ENCODE measurements at regions not wholly inside any gene's neighbourhood (a gene's known extent, or its start where the extent isn't known, plus 50 kb on each side); places are given as distances from the start of the nearest gene placed in this dataset.

DNA sequence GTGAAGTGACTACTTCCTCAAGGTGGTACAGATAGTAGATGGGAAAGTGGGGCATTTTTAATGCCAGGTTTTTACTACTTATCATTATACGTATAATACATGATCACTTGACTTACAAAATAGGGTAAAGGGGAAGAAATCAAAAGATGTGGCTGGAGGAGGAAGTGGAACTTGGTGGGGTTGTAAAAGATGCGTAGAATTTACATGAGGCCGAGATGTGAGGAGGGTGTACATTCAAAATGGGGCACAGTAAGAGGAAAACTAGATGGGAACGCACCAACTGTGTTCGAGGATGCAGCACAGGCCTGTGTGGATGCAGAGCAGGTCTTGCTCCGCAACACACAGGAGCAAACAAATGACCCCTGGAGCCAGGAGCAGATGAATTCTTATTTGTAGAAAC lies 403.3 kb downstream of the TXNL1 start:
- peaks cover 0 to 2% (median 0%) of the 10 kb centered on the region in 3 donors for H3K9me3 ChIP-seq (ENCODE audit: control insufficient read depth in 3 of 3, low read length in 3 of 3)
- no peaks in the 10 kb centered on the region for H3K27me3 ChIP-seq (ENCODE audit: control insufficient read depth in 3 of 3, insufficient read depth in 3 of 3, low read length in 3 of 3)
- H3K36me3 ChIP-seq (ENCODE audit: control insufficient read depth in 3 of 3, insufficient read depth in 3 of 3, low read length in 3 of 3) = no peaks in the 10 kb centered on the region
- no peak overlapping the region for H3K4me3 ChIP-seq (ENCODE audit: low read length in 3 of 3)
- no peak overlapping the region for H3K9ac ChIP-seq (ENCODE audit: low read depth in 1 of 3, low read length in 3 of 3)
- H3K4me1 ChIP-seq (ENCODE audit: control insufficient read depth in 3 of 3, insufficient read depth in 3 of 3, low read length in 3 of 3) = no peaks in the 10 kb centered on the region
- H3K27ac ChIP-seq (ENCODE audit: low read depth, low read length) = no peak overlapping the region

DNA sequence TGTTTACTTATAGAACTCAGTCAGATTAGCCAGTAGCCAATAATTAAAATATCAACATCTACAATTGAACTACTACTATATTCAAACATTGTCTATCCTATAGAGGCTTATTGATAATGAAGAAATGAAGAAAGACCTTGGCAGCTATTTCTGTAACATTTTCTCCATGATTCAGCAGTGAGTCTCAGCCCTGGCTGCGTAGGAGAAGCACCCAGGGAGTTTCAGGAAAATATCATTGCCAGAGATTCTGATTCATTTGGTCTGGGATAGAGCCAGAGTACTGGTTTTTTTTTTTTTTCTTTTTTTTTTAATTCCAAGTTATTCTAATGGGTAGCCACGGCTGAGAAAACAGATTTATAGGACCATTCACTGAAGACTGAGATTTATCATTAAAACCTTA lies 404.8 kb downstream of the TXNL1 start:
- no peak overlapping the region for H3K4me3 ChIP-seq (ENCODE audit: low read length in 3 of 3)
- no peak overlapping the region for H3K9ac ChIP-seq (ENCODE audit: low read depth in 1 of 3, low read length in 3 of 3)
- H3K4me1 ChIP-seq (ENCODE audit: control insufficient read depth in 3 of 3, insufficient read depth in 3 of 3, low read length in 3 of 3) = no peaks in the 10 kb centered on the region
- peaks cover 0 to 2% (median 0%) of the 10 kb centered on the region in 3 donors for H3K9me3 ChIP-seq (ENCODE audit: control insufficient read depth in 3 of 3, low read length in 3 of 3)
- no peaks in the 10 kb centered on the region for H3K27me3 ChIP-seq (ENCODE audit: control insufficient read depth in 3 of 3, insufficient read depth in 3 of 3, low read length in 3 of 3)
- no peak overlapping the region for H3K27ac ChIP-seq (ENCODE audit: low read depth, low read length)
- no peaks in the 10 kb centered on the region for H3K36me3 ChIP-seq (ENCODE audit: control insufficient read depth in 3 of 3, insufficient read depth in 3 of 3, low read length in 3 of 3)

DNA sequence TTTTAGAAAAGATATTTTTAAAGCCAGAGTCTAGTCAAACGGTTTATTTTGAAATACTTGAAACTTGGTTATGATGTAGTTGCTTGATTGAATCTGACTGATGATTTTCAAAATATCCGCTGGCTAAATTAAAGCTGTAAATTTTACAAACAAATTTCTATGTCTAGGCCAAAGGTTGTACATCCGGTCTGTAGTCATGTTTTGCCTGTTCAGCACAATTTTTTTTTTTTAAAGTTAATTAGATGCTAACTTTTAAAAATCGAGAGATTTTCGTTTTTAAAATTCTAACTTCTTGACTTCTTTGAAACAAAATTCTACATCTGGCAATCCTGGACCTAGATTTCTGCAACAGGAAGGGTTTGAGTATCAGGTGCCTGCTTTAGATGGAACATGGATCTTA lies 412.4 kb downstream of the TXNL1 start:
- Histone ChIP-seq H3K36me3 (ENCODE audit: control insufficient read depth in 3 of 3, insufficient read depth in 3 of 3, low read length in 3 of 3) (no peaks in the 10 kb centered on the region), H3K9me3 (ENCODE audit: control insufficient read depth in 3 of 3, low read length in 3 of 3) (no peaks in the 10 kb centered on the region), H3K27ac (ENCODE audit: low read depth, low read length) (no peak overlapping the region), H3K9ac (ENCODE audit: low read depth in 1 of 3, low read length in 3 of 3) (no peak overlapping the region), H3K4me3 (ENCODE audit: low read length in 3 of 3) (no peak overlapping the region), H3K4me1 (ENCODE audit: control insufficient read depth in 3 of 3, insufficient read depth in 3 of 3, low read length in 3 of 3) (no peaks in the 10 kb centered on the region), H3K27me3 (ENCODE audit: control insufficient read depth in 3 of 3, insufficient read depth in 3 of 3, low read length in 3 of 3) (no peaks in the 10 kb centered on the region)

DNA sequence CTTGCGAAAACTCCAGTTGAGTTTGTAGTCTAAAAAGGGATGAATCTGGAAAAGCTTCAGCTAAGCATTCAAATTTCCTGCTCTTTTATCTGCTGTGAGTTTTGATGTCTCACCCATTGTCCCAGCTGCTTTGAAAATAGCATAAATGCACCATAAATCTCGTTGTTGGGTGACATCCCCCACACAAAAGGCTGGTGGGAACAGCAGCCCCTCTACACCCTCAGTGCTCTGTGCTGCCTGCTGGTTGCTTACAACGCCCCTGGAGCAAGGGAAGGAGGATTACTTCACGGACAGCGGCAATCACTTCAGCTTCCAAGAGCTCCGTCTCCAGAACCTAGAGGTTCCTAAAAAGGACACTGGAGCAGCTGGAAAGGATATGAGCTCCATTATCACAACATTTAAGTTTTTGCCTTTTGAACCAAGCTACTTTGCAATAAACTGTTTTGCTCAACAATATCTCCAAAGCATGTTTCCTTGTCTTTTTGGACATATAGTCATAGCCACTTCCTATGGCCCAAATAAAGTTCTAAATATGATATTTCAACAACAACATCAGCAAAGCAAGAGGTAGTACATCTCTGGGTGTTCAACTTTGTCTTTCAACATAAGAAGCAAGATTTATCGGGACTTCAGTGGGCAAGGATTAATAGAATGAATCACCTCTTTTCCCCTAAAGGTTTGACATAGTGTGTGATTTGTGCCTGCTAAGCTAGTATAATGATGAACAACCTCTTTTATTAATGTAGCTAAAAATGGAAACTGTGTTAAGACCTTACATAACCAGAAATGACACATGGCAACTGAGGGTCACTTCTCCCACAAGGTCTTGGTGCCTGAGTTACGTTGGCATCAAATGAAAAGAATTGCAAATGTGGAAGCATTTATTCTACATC lies 413.5 kb downstream of the TXNL1 start:
- no peaks in the 10 kb centered on the region for H3K4me1 ChIP-seq (ENCODE audit: control insufficient read depth in 3 of 3, insufficient read depth in 3 of 3, low read length in 3 of 3)
- H3K27ac ChIP-seq (ENCODE audit: low read depth, low read length) = no peak overlapping the region
- H3K9me3 ChIP-seq (ENCODE audit: control insufficient read depth in 3 of 3, low read length in 3 of 3) = no peaks in the 10 kb centered on the region
- H3K4me3 ChIP-seq (ENCODE audit: low read length in 3 of 3) = no peak overlapping the region
- H3K27me3 ChIP-seq (ENCODE audit: control insufficient read depth in 3 of 3, insufficient read depth in 3 of 3, low read length in 3 of 3) = no peaks in the 10 kb centered on the region
- no peak overlapping the region for H3K9ac ChIP-seq (ENCODE audit: low read depth in 1 of 3, low read length in 3 of 3)
- no peaks in the 10 kb centered on the region for H3K36me3 ChIP-seq (ENCODE audit: control insufficient read depth in 3 of 3, insufficient read depth in 3 of 3, low read length in 3 of 3)

DNA sequence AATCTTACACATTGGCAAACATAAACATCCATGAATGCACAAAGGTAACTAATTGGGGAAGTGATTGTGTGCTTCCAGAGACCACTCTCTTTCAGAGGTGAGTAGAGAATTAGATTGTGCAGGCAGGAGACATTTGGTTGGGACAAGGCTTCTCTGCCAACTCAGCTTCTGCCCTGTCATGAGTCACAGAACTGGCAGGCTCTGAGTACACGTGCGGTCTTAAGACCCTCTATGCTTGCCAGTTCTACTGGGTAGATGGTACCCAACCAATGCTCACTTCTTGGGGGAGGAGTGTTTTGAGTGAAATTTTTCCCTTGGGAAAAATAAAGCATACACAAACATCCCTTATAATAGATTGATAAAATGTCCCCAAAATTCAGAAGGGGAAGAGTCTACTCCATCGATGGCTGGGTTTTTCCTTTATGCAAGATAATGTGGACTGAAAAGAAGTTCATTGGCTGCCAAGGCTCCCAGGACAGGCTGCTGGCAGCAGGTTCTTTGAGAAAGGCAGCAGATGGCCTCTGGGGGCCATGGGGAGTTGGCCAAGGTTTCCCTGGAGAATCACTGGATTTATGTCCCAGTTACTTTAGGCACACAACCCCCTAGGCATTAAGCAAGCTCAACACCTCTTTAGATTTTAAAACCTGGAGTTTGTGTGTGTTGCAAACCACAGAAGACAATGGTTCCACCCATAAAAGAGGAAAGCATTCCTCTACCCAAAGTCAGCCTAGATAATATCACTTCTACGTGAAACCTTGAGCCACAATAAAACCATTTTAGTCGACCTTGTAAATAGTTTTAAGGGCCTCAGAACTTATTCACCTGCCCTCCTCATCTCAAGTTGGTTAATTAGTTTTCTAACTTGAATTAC lies 417.0 kb downstream of the TXNL1 start:
- H3K27me3 ChIP-seq (ENCODE audit: control insufficient read depth in 3 of 3, insufficient read depth in 3 of 3, low read length in 3 of 3) = no peaks in the 10 kb centered on the region
- no peaks in the 10 kb centered on the region for H3K9me3 ChIP-seq (ENCODE audit: control insufficient read depth in 3 of 3, low read length in 3 of 3)
- no peaks in the 10 kb centered on the region for H3K4me1 ChIP-seq (ENCODE audit: control insufficient read depth in 3 of 3, insufficient read depth in 3 of 3, low read length in 3 of 3)
- no peak overlapping the region for H3K9ac ChIP-seq (ENCODE audit: low read depth in 1 of 3, low read length in 3 of 3)
- H3K4me3 ChIP-seq (ENCODE audit: low read length in 3 of 3) = no peak overlapping the region
- no peak overlapping the region for H3K27ac ChIP-seq (ENCODE audit: low read depth, low read length)
- H3K36me3 ChIP-seq (ENCODE audit: control insufficient read depth in 3 of 3, insufficient read depth in 3 of 3, low read length in 3 of 3) = no peaks in the 10 kb centered on the region

DNA sequence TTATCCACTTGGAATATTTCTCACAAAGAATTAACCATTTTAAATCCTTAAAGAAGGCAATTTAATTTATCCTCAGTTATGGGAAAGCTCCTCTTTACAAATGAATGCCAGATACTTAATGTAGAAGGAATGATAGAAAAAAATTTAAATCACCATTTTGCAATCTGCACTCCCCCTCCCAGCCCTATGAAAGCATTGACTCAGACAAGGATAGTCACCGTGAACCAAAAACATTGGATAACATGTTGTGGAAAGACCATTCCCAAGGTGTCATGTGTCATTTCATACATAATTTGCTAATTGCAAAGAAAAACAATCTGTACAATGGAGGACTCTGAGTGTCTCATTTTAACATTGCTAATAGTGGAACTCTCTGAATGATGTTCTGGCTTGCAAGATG lies 421.0 kb downstream of the TXNL1 start:
- no peak overlapping the region for H3K9ac ChIP-seq (ENCODE audit: low read depth in 1 of 3, low read length in 3 of 3)
- H3K4me3 ChIP-seq (ENCODE audit: low read length in 3 of 3) = no peak overlapping the region
- H3K27me3 ChIP-seq (ENCODE audit: control insufficient read depth in 3 of 3, insufficient read depth in 3 of 3, low read length in 3 of 3) = no peaks in the 10 kb centered on the region
- no peaks in the 10 kb centered on the region for H3K36me3 ChIP-seq (ENCODE audit: control insufficient read depth in 3 of 3, insufficient read depth in 3 of 3, low read length in 3 of 3)
- no peaks in the 10 kb centered on the region for H3K9me3 ChIP-seq (ENCODE audit: control insufficient read depth in 3 of 3, low read length in 3 of 3)
- no peak overlapping the region for H3K27ac ChIP-seq (ENCODE audit: low read depth, low read length)
- no peaks in the 10 kb centered on the region for H3K4me1 ChIP-seq (ENCODE audit: control insufficient read depth in 3 of 3, insufficient read depth in 3 of 3, low read length in 3 of 3)

DNA sequence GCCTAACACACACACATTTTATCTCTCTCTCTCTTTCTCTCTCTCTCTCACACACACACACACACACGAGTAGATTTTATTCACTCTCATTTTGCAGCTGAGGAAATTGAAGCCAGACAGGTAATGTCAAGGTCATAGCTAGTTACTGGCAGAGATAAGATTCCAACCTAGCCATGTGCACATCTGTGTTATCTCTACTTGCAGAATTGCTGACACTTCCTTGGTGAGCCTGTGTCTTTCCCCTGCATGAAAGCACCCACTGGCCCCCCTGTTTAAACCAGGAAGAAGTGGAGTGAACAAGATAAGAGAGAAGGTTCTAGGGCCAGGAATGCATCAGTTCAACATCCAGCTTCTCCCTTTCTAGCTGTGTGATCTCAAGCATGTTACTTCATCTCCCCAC lies 423.7 kb downstream of the TXNL1 start:
- Histone ChIP-seq H3K27me3 (ENCODE audit: control insufficient read depth in 3 of 3, insufficient read depth in 3 of 3, low read length in 3 of 3) (no peaks in the 10 kb centered on the region), H3K9ac (ENCODE audit: low read depth in 1 of 3, low read length in 3 of 3) (no peak overlapping the region), H3K9me3 (ENCODE audit: control insufficient read depth in 3 of 3, low read length in 3 of 3) (no peaks in the 10 kb centered on the region), H3K4me3 (ENCODE audit: low read length in 3 of 3) (no peak overlapping the region), H3K4me1 (ENCODE audit: control insufficient read depth in 3 of 3, insufficient read depth in 3 of 3, low read length in 3 of 3) (peaks cover 0 to 2% (median 0%) of the 10 kb centered on the region in 3 donors), H3K36me3 (ENCODE audit: control insufficient read depth in 3 of 3, insufficient read depth in 3 of 3, low read length in 3 of 3) (no peaks in the 10 kb centered on the region), H3K27ac (ENCODE audit: low read depth, low read length) (no peak overlapping the region)

DNA sequence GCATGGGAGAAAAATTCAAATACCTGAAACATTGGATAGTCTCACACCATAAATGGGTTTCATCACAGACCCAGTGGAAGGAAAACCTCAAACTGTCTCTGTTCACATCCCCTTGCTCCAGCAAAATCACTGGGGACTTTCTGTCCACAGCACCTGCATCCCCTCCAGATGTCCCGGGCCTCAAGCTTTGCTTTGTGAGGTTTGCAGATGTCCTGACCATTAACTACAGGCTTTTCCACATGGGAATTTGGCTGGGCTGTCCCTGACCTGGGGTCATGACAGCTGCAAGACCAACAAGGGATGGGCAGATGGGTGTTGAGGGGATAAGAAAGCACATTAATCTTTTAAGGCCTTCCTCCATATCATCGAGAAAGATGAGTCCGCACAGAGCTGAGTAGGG lies 427.9 kb downstream of the TXNL1 start:
- no peak overlapping the region for H3K4me3 ChIP-seq (ENCODE audit: low read length in 3 of 3)
- no peaks in the 10 kb centered on the region for H3K27me3 ChIP-seq (ENCODE audit: control insufficient read depth in 3 of 3, insufficient read depth in 3 of 3, low read length in 3 of 3)
- no peaks in the 10 kb centered on the region for H3K9me3 ChIP-seq (ENCODE audit: control insufficient read depth in 3 of 3, low read length in 3 of 3)
- H3K27ac ChIP-seq (ENCODE audit: low read depth, low read length) = no peak overlapping the region
- H3K4me1 ChIP-seq (ENCODE audit: control insufficient read depth in 3 of 3, insufficient read depth in 3 of 3, low read length in 3 of 3) = peaks cover 0 to 2% (median 0%) of the 10 kb centered on the region in 3 donors
- no peaks in the 10 kb centered on the region for H3K36me3 ChIP-seq (ENCODE audit: control insufficient read depth in 3 of 3, insufficient read depth in 3 of 3, low read length in 3 of 3)
- no peak overlapping the region for H3K9ac ChIP-seq (ENCODE audit: low read depth in 1 of 3, low read length in 3 of 3)

DNA sequence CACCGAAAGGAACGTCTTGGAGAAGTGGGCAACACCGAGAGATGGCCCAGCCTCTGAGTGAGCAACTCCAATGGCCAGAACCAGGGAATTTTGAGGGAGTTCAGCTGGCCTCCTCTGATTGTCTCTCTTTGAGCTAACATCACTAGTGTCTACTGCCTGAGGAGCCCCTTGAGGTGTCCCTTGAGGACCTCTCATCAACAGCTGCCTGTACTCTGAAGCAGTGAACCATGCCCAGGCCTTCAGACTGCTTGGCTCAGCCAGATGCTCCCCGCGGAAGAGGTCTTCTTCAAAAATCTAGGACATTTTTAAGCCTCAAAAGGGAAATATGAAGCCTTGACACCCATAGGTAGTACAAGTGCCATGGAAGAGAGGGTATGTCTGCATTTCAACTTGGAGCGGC lies 430.4 kb downstream of the TXNL1 start:
- no peak overlapping the region for H3K9ac ChIP-seq (ENCODE audit: low read depth in 1 of 3, low read length in 3 of 3)
- H3K36me3 ChIP-seq (ENCODE audit: control insufficient read depth in 3 of 3, insufficient read depth in 3 of 3, low read length in 3 of 3) = no peaks in the 10 kb centered on the region
- H3K4me1 ChIP-seq (ENCODE audit: control insufficient read depth in 3 of 3, insufficient read depth in 3 of 3, low read length in 3 of 3) = peaks cover 0 to 2% (median 0%) of the 10 kb centered on the region in 3 donors
- no peak overlapping the region for H3K27ac ChIP-seq (ENCODE audit: low read depth, low read length)
- no peak overlapping the region for H3K4me3 ChIP-seq (ENCODE audit: low read length in 3 of 3)
- H3K9me3 ChIP-seq (ENCODE audit: control insufficient read depth in 3 of 3, low read length in 3 of 3) = peaks cover 0 to 2% (median 0%) of the 10 kb centered on the region in 3 donors
- H3K27me3 ChIP-seq (ENCODE audit: control insufficient read depth in 3 of 3, insufficient read depth in 3 of 3, low read length in 3 of 3) = no peaks in the 10 kb centered on the region

DNA sequence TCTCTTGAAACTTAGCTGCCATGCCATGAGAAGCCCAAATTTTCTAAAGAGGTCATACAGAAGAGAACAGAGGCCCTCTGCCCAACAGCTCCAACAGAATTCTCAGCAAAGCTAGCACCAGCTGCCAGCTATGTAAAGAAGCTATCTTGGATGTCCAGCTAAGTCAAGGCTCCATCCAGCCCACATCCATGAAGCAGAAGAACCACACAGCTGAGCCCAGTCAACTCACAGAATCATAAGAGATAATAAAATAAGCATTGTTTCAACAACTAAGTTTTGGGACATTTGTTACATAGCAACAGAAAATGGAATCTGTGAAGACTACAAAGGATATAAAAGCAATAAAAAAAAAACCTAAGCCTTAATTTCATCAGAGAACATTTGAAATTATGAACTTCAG lies 434.3 kb downstream of the TXNL1 start:
- Histone ChIP-seq H3K4me3 (ENCODE audit: low read length in 3 of 3) (no peak overlapping the region), H3K4me1 (ENCODE audit: control insufficient read depth in 3 of 3, insufficient read depth in 3 of 3, low read length in 3 of 3) (peaks cover 0 to 5% (median 0%) of the 10 kb centered on the region in 3 donors), H3K27ac (ENCODE audit: low read depth, low read length) (no peak overlapping the region), H3K9ac (ENCODE audit: low read depth in 1 of 3, low read length in 3 of 3) (no peak overlapping the region), H3K36me3 (ENCODE audit: control insufficient read depth in 3 of 3, insufficient read depth in 3 of 3, low read length in 3 of 3) (no peaks in the 10 kb centered on the region), H3K9me3 (ENCODE audit: control insufficient read depth in 3 of 3, low read length in 3 of 3) (peaks cover 0 to 2% (median 0%) of the 10 kb centered on the region in 3 donors), H3K27me3 (ENCODE audit: control insufficient read depth in 3 of 3, insufficient read depth in 3 of 3, low read length in 3 of 3) (no peaks in the 10 kb centered on the region)
